NCI-H524 (cell line): ENCODE measurements at regions not wholly inside any gene's neighbourhood (a gene's known extent, or its start where the extent isn't known, plus 50 kb on each side); places are given as distances from the start of the nearest gene placed in this dataset.
"Not testable (repeated sequence)": the region's sequence is repeated elsewhere in the genome, so short reads cannot be mapped to it uniquely, and the experiment has no call there.

ENCODE experiments used
- DNase-seq, 2 experiments: peaks; one replicate each; lab custom pipeline; 2025; lab: John Stamatoyannopoulos, UW

DNA sequence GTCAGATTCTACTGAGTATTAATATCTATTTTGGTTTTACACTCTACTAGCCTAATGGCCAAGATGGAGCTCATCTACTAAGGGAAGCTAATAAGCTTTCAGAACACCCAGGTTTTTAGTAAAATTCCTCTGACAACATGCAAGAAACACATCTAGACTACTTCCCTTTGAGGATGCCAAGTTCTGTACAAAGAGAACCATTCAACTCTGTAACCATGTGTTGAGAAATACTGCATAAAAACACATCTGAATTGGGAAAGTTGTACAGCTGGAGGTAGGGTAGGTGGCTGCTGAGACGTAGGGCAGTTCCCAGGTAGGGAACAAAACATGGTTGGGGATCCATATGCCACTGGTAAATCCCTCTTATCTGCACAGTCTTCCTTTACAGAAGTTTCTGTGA lies 66.2 kb downstream of the SC5D start:
- DNase-seq, result no peak

DNA sequence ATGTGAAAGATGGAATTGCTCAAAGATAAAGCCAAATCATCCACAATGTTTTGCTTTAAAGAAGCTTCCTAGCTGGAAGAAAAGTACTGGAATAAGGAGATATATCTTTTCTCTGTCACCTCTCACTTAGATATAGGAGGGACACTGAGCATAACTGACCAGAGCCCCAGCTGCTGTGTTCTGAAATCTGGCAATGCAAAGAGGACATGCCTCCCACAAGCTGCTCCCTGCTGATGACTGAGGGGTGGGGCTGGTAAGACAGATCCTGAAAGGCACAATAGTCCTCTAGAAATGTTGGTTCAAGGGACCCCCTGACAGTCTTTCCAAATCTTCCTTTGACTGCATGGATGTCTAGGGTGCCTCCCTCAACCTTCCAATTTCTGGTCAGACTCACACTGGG lies 67.0 kb downstream of the SC5D start:
- DNase-seq, result no peak

DNA sequence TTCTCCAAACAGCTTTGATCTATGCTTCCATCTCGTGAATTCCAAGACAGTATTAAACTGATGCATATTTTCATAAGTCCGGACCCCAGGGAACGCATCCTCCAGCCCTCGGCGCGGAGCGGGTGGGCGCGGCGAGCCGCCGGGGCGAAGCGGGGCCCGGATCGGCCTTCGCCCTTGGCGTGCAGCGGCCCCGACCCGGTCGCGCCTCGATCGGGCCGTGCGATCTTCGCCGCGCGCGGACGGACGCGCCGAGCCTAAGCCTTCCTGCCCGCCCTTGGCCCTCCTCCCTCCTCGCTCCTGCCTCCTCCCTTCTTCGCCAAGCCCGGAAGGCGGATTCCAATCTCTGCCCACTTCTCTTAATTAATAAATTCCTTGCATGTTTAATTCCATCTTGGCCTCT lies 70.4 kb downstream of the SC5D start:
- not testable (repeated sequence) for DNase-seq

- DNase-seq, result no peak
These were observed 72.7 kb downstream of the SC5D start for GRCh38 chr11:121365304-121365703.

DNA sequence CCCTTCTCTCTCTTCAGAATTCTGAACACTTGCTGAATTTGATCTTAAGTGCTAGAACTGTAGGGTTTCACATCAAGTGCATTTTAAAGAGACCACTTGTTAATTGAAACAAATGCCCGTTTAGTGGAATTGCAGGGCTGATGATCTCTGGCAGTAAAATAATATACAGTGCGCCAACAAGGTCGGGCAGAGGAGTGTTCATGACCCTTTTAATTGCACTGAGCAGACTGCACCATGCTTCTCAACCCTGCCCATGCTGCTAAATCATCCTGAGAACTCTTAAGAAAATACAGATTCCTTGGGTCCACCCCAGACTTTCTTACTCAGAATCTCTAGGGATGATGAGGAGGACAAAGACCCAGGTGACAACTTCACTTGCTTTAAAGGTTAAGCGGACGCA lies 73.5 kb downstream of the SC5D start:
- no peak for DNase-seq

- DNase-seq, result peak; percentile 92 to 97
These were observed 74.7 kb downstream of the SC5D start for GRCh38 chr11:121367001-121367843.

DNA sequence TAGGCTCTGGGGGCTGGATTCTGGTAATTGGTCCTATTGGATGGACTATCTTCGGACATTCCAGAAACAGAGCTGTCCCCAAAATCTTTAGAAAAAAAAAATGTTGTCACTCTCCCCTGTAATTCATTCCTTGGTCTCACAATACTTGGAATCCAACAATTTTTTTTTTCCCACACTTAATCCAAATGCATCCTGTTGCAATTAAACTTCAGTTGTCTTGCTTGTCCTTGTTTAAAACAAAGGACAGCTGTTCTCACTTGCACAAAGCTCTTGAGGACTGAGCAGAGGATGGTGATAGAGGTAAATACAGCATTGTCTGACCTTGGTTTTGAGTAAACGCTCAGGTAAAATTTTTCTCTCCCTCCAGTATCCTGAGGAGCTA lies 75.3 kb downstream of the SC5D start:
- peak in 1 of 2 experiments; percentile 54 for DNase-seq

DNA sequence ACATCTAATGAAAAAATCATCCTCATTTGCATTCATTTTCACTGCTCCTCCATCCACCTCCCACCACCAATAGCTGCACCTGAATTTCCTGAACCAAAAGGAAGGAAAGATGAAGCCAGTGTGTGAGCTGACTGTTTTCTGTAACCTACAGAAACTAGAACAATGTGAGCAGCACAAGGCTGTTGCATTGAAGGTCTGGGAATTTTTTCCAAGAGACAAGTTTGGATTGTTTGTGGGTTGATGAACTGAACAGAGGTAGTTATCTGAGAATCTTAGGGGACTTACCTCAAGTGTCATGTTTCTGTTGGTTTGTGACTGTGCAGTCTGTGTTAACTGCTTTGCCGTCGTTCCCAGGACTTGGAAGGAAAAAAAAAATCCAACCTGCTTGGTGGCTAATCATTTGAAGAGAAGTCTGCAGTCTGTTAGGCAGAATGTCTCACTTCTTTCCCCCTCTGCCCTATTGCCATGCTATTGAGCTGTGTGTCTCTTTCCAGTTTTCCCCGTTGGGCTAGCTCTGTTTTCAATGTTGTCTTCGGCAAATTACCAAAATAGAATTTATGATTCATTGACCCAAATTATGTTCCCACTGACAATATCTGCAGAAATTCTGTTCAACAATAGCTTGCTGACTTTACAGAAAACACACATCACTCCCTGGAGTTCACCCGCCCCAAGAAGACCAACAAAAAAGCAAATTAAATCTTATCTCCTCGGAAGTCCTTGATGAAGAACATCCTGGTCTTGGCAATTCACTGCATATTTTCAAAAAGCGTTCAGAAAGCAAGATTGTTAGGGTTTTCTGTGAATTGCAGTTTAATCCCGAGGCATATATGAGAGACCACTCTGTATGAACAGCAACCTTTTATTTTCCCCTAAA lies 76.0 kb downstream of the SC5D start:
- peak in 1 of 2 experiments; percentile 25 for DNase-seq

- no peak for DNase-seq
These were observed 76.8 kb downstream of the SC5D start for GRCh38 chr11:121369366-121369765.

DNA sequence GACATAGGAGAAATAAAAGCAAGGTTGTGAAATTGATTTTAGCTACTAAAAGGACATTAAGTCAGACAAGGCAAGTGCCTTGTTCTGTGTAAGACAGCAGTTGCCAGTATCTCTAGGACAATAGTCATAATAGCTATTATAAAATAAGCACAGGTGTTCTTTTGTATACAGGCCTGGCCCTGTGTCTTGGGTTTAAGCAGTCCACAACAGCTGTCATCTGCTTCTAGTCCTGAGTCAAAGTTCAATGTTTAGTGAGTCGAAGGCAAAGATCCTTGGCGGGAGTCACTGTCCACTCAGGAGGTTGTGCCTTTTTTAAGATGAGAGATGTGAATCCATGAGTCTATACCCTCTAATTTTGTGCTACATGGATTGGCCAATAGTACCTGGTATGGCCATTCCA lies 79.5 kb downstream of the SC5D start:
- peak in 1 of 2 experiments; percentile 55 for DNase-seq

- DNase-seq, result no peak
These were observed 79.3 kb upstream of the SORL1 start for GRCh38 chr11:121372671-121373429.

- DNase-seq, result no peak
These were observed 77.7 kb upstream of the SORL1 start for GRCh38 chr11:121374286-121374985.

DNA sequence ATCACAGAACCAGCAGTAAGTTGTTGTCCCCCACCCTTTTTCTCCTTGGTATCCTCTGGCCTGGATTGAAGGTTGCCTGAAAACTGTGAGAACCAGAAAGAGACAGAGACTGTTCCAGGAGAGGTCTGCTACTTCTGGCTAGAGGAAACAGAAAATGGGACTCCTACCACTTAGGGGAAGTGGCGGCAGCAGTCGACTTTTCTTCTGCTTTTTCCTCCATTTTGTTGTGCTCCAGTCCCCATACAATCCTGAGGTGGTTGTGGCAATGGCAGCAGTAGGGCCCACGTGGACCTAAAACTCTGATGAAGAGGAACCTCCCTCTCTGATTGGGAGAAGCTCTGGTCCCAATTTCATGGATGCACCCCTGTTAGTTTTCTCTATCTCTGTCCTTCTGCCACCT lies 76.0 kb upstream of the SORL1 start:
- DNase-seq, result no peak

- not testable (repeated sequence) for DNase-seq
These were observed 72.8 kb upstream of the SORL1 start for GRCh38 chr11:121379145-121379810.

- DNase-seq, result no peak
These were observed 68.4 kb upstream of the SORL1 start for GRCh38 chr11:121383716-121384115.

DNA sequence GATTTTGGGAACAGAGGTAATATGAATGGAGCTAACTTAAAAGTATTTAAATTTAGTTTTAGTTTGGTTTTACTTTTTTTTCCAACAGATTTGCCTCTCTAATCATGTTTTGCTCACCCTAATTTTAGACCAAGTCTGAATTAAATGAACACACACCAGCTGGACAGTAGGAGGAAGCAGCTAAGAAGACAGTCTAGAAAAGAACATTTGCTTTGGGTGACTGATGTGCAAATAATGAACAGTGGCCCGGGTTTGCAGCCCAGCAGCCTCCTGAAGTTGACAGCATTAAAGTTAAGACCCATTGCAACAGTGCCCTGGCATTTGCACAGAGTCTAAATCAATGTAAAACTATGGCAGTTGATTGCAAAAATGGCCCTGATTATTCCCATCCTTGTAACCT lies 66.4 kb upstream of the SORL1 start:
- DNase-seq, result no peak
